Body of pancreas (tissue), 4 donors: ENCODE measurements at regions not wholly inside any gene's neighbourhood (a gene's known extent, or its start where the extent isn't known, plus 50 kb on each side); places are given as distances from the start of the nearest gene placed in this dataset.

Experiments
- POLR2A ChIP-seq, 3 donors: fragments of 450-650 bp; IDR thresholded peaks; one replicate each; pipeline ENCODE4 v1.6.1; 2016; ENCODE audit warnings: antibody characterized with exemption in 3 of 3, mild to moderate bottlenecking in 2 of 3
- TF ChIP-seq, protein P1 (sequence below), 7 experiments: fragments of 450-650 bp in 4 of 7; fragments of 200-600 bp in 3 of 7; sonication (generic) in 3 of 7; IDR thresholded peaks; one replicate each; pipeline ENCODE4 v1.5.1; 2016 to 2019; ENCODE audit warnings: antibody characterized with exemption in 7 of 7

DNA sequence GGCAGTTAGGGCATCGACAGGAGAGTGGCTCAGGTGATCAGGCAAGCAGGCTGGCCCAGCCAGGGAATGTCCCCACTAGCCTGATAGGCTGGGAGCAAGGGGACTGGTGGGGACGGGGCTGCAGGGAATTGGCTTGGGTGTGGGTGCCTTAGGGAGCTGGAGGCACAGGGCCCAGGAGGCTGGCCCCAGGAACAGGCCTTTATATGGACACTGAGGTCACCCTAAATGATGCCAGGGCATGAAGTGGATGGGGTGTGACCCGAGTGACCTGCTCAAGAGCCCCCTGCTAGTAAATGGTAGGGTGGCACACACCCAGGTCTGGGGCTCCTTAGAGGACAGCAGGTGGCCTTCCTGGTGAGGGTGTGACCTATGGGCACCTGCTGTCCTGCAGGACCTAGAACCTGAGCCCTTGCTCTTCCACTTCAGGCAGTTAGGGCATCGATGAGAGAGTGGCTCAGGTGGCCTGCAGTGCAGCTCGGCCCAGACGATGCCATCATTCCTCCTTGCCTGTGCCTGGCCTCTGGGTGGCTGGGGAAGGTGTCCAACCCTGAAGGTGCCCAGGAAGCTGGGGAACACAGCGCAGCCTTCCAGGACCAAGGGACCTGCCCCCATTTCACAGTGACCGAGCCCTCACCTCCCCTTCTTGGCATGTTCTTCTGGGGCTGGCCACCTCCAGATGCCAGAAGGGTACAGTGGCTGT, 51.7 kb upstream of the LEP start:
- TF ChIP-seq, protein P1, sequence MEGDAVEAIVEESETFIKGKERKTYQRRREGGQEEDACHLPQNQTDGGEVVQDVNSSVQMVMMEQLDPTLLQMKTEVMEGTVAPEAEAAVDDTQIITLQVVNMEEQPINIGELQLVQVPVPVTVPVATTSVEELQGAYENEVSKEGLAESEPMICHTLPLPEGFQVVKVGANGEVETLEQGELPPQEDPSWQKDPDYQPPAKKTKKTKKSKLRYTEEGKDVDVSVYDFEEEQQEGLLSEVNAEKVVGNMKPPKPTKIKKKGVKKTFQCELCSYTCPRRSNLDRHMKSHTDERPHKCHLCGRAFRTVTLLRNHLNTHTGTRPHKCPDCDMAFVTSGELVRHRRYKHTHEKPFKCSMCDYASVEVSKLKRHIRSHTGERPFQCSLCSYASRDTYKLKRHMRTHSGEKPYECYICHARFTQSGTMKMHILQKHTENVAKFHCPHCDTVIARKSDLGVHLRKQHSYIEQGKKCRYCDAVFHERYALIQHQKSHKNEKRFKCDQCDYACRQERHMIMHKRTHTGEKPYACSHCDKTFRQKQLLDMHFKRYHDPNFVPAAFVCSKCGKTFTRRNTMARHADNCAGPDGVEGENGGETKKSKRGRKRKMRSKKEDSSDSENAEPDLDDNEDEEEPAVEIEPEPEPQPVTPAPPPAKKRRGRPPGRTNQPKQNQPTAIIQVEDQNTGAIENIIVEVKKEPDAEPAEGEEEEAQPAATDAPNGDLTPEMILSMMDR (IDR thresholded peaks at IDR 0.05), result no peak
- TF ChIP-seq POLR2A (IDR thresholded peaks at IDR 0.05), result no peak
